ENCODE measurements at regions not wholly inside any gene's neighbourhood (a gene's known extent, or its start where the extent isn't known, plus 50 kb on each side); places are given as distances from the start of the nearest gene placed in this dataset.

GRCh38 chr7:17546189-17546588, 247.7 kb downstream of the AHR start:
- no peak overlapping the region for H3K9ac ChIP-seq (ENCODE audit: low read depth, low read length, poor library complexity, severe bottlenecking)
- H3K9me2 ChIP-seq (replicated peaks; ENCODE audit: low read depth, low read length): no peaks in the 10 kb centered on the region
- H3K4me3 ChIP-seq (ENCODE audit: low read length, poor library complexity, severe bottlenecking): no peak overlapping the region
- H3K79me2 ChIP-seq (ENCODE audit: insufficient read depth, low read length): no peaks in the 10 kb centered on the region
- no peak overlapping the region for H3K4me2 ChIP-seq (ENCODE audit: low read depth, low read length, poor library complexity, severe bottlenecking)
- TF ChIP-seq EZH2phosphoT487 (IDR thresholded peaks at IDR 0.05; ENCODE audit: borderline replicate concordance) (no peak), CTCF (conservative IDR thresholded peaks at IDR 0.05; ENCODE audit: low read length) (no peak)
- H4K20me1 ChIP-seq (ENCODE audit: insufficient read depth, low read length, poor library complexity, severe bottlenecking): no peaks in the 10 kb centered on the region
- no peaks in the 10 kb centered on the region for H3K4me1 ChIP-seq (ENCODE audit: insufficient read depth, low read length, poor library complexity, severe bottlenecking)
- no peaks in the 10 kb centered on the region for H3K27me3 ChIP-seq (ENCODE audit: insufficient read depth, low read length, poor library complexity, severe bottlenecking)
- H3F3A ChIP-seq (ENCODE audit: low read depth): no peaks in the 10 kb centered on the region
- no peaks in the 10 kb centered on the region for H3K36me3 ChIP-seq (ENCODE audit: insufficient read depth, low read length)
- no peak overlapping the region for H2AFZ ChIP-seq (ENCODE audit: low read length)
- no peaks in the 10 kb centered on the region for H3K9me3 ChIP-seq (ENCODE audit: insufficient read depth, low read depth, low read length)

GRCh38 chr7:17546592-17546991, 248.1 kb downstream of the AHR start:
- Histone ChIP-seq H3K4me3 (ENCODE audit: low read length, poor library complexity, severe bottlenecking) (no peak overlapping the region), H2AFZ (ENCODE audit: low read length) (no peak overlapping the region), H3K36me3 (ENCODE audit: insufficient read depth, low read length) (no peaks in the 10 kb centered on the region)

GRCh38 chr7:17548014-17548653, 249.7 kb downstream of the AHR start:
- H3K79me2 ChIP-seq (ENCODE audit: insufficient read depth, low read length): no peaks in the 10 kb centered on the region
- TF ChIP-seq CTCF (conservative IDR thresholded peaks at IDR 0.05; ENCODE audit: low read length): no peak
- TF ChIP-seq EZH2phosphoT487 (IDR thresholded peaks at IDR 0.05; ENCODE audit: borderline replicate concordance): no peak
- H3K9me3 ChIP-seq (ENCODE audit: insufficient read depth, low read depth, low read length): no peaks in the 10 kb centered on the region
- H4K20me1 ChIP-seq (ENCODE audit: insufficient read depth, low read length, poor library complexity, severe bottlenecking): no peaks in the 10 kb centered on the region
- no peaks in the 10 kb centered on the region for H3K9me2 ChIP-seq (replicated peaks; ENCODE audit: low read depth, low read length)
- H3K9ac ChIP-seq (ENCODE audit: low read depth, low read length, poor library complexity, severe bottlenecking): no peak overlapping the region
- H3K4me3 ChIP-seq (ENCODE audit: low read length, poor library complexity, severe bottlenecking): no peak overlapping the region
- H2AFZ ChIP-seq (ENCODE audit: low read length): no peak overlapping the region
- no peaks in the 10 kb centered on the region for H3K4me1 ChIP-seq (ENCODE audit: insufficient read depth, low read length, poor library complexity, severe bottlenecking)
- H3K36me3 ChIP-seq (ENCODE audit: insufficient read depth, low read length): no peaks in the 10 kb centered on the region
- H3K4me2 ChIP-seq (ENCODE audit: low read depth, low read length, poor library complexity, severe bottlenecking): no peak overlapping the region
- H3K27me3 ChIP-seq (ENCODE audit: insufficient read depth, low read length, poor library complexity, severe bottlenecking): no peaks in the 10 kb centered on the region
- H3F3A ChIP-seq (ENCODE audit: low read depth): no peaks in the 10 kb centered on the region

More at GRCh38 chr7:17546592-17546991, 248.1 kb downstream of the AHR start:
- TF ChIP-seq CTCF (conservative IDR thresholded peaks at IDR 0.05; ENCODE audit: low read length): no peak
- no peak for TF ChIP-seq EZH2phosphoT487 (IDR thresholded peaks at IDR 0.05; ENCODE audit: borderline replicate concordance)
- no peaks in the 10 kb centered on the region for H3K27me3 ChIP-seq (ENCODE audit: insufficient read depth, low read length, poor library complexity, severe bottlenecking)
- H3K4me2 ChIP-seq (ENCODE audit: low read depth, low read length, poor library complexity, severe bottlenecking): no peak overlapping the region
- no peaks in the 10 kb centered on the region for H4K20me1 ChIP-seq (ENCODE audit: insufficient read depth, low read length, poor library complexity, severe bottlenecking)
- H3F3A ChIP-seq (ENCODE audit: low read depth): no peaks in the 10 kb centered on the region
- no peak overlapping the region for H3K9ac ChIP-seq (ENCODE audit: low read depth, low read length, poor library complexity, severe bottlenecking)
- H3K4me1 ChIP-seq (ENCODE audit: insufficient read depth, low read length, poor library complexity, severe bottlenecking): no peaks in the 10 kb centered on the region
- no peaks in the 10 kb centered on the region for H3K79me2 ChIP-seq (ENCODE audit: insufficient read depth, low read length)
- H3K9me2 ChIP-seq (replicated peaks; ENCODE audit: low read depth, low read length): no peaks in the 10 kb centered on the region
- H3K9me3 ChIP-seq (ENCODE audit: insufficient read depth, low read depth, low read length): no peaks in the 10 kb centered on the region

All from Loucy (cell line).